IMR-90 (cell line): ENCODE measurements at regions not wholly inside any gene's neighbourhood (a gene's known extent, or its start where the extent isn't known, plus 50 kb on each side); places are given as distances from the start of the nearest gene placed in this dataset.

Experiments used
- ATAC-seq: fragments of 200-7000 bp; cut with Tn5 transposase; 2 replicates; pipeline ENCODE4 v1.9.1; 2020; ENCODE audit warnings: low read depth, mild to moderate bottlenecking, moderate library complexity
- BruUV-seq: library from RNA; stranded (reverse); fragments of 400-500 nt; replicated peaks from 2 replicates; lab custom pipeline; 2021; lab: Mats Ljungman, UMichigan
- CTCF ChIA-PET: fragments of 300-600 bp; formaldehyde crosslinking; extraction: SDS; loops from one replicate; lab custom pipeline; 2021; ENCODE audit warnings: antibody characterized with exemption; lab: Yijun Ruan, JAX
- POLR2A ChIA-PET: fragments of 300-600 bp; sonication (Branson Sonifier 250); formaldehyde crosslinking; loops from one replicate; lab custom pipeline; 2022; ENCODE audit warnings: antibody characterized with exemption; ENCODE audit not compliant: unreplicated experiment; lab: Charles Lee
- DNase-seq: peaks from one replicate; pipeline ENCODE4 v3.0.0; 2013
- H2AFZ ChIP-seq: replicated peaks from 2 replicates; pipeline ENCODE3; 2013; ENCODE audit warnings: low read length, mild to moderate bottlenecking; ENCODE audit not compliant: poor library complexity
- H2AK5ac ChIP-seq: 2 replicates; pipeline ENCODE4 v1.6.1; 2013; ENCODE audit warnings: low read depth, low read length, inconsistent platforms
- H2AK9ac ChIP-seq: replicated peaks from 2 replicates; pipeline ENCODE3; 2013; ENCODE audit warnings: mild to moderate bottlenecking, low read depth, low read length, moderate library complexity; ENCODE audit not compliant: poor library complexity
- H2BK120ac ChIP-seq: 2 replicates; pipeline ENCODE4 v1.6.1; 2013; ENCODE audit warnings: low read depth, low read length, inconsistent platforms
- H2BK15ac ChIP-seq: 3 replicates; pipeline ENCODE4 v1.6.1; 2013; ENCODE audit warnings: low read depth, low read length, inconsistent platforms
- H2BK20ac ChIP-seq: 2 replicates; pipeline ENCODE4 v1.6.1; 2013; ENCODE audit warnings: low read depth, mild to moderate bottlenecking, inconsistent platforms, low read length, moderate library complexity
- H2BK5ac ChIP-seq: 2 replicates; pipeline ENCODE4 v1.6.1; 2013; ENCODE audit warnings: mild to moderate bottlenecking, low read depth, low read length, inconsistent platforms; ENCODE audit not compliant: poor library complexity, severe bottlenecking
- H3K14ac ChIP-seq: replicated peaks from 2 replicates; pipeline ENCODE4 v1.6.1; 2013; ENCODE audit warnings: low read depth, low read length, inconsistent platforms
- H3K18ac ChIP-seq: 2 replicates; pipeline ENCODE4 v1.6.1; 2013; ENCODE audit warnings: low read depth, low read length, control low read depth
- H3K23ac ChIP-seq: 2 replicates; pipeline ENCODE4 v1.6.1; 2013; ENCODE audit warnings: low read depth, low read length, inconsistent platforms
- H3K27ac ChIP-seq: 2 replicates; pipeline ENCODE4 v1.5.1; 2013; ENCODE audit warnings: mild to moderate bottlenecking, control low read depth, low read length; ENCODE audit not compliant: insufficient read depth
- H3K27me3 ChIP-seq: 2 replicates; pipeline ENCODE4 v1.6.1; 2013; ENCODE audit warnings: low read length; ENCODE audit not compliant: control insufficient read depth, insufficient read depth
- H3K36me3 ChIP-seq: 2 replicates; pipeline ENCODE4 v1.6.1; 2013; ENCODE audit warnings: low read length, mixed read lengths; ENCODE audit not compliant: control insufficient read depth, insufficient read depth
- H3K4ac ChIP-seq: 2 replicates; pipeline ENCODE4 v1.6.1; 2013; ENCODE audit warnings: low read depth, low read length, inconsistent platforms
- H3K4me1 ChIP-seq: 2 replicates; pipeline ENCODE4 v1.6.1; 2013; ENCODE audit warnings: low read length, mixed read lengths; ENCODE audit not compliant: control insufficient read depth, insufficient read depth
- H3K4me2 ChIP-seq: 2 replicates; pipeline ENCODE4 v1.6.1; 2013; ENCODE audit warnings: low read depth, mild to moderate bottlenecking, control low read depth, low read length, moderate library complexity
- H3K4me3 ChIP-seq: 2 replicates; pipeline ENCODE4 v1.5.1; 2013; ENCODE audit warnings: low read depth, mild to moderate bottlenecking, control low read depth, low read length, moderate library complexity; ENCODE audit not compliant: insufficient read depth
- H3K56ac ChIP-seq: 2 replicates; pipeline ENCODE4 v1.6.1; 2013; ENCODE audit warnings: low read length, inconsistent platforms; ENCODE audit not compliant: insufficient read depth; ENCODE audit errors: extremely low read depth
- H3K79me1 ChIP-seq, 2 experiments: 2 replicates each; pipeline ENCODE4 v1.6.1; 2013; ENCODE audit warnings: low read length in 2 of 2, inconsistent platforms in 1 of 2, low read depth in 1 of 2
- H3K9ac ChIP-seq: 2 replicates; pipeline ENCODE4 v1.6.1; 2013; ENCODE audit warnings: low read depth, low read length, control low read depth
- H3K9me1 ChIP-seq: 2 replicates; pipeline ENCODE4 v1.6.1; 2013; ENCODE audit warnings: low read length, inconsistent platforms; ENCODE audit not compliant: insufficient read depth
- H3K9me3 ChIP-seq: 2 replicates; pipeline ENCODE4 v1.6.1; 2013; ENCODE audit warnings: low read length; ENCODE audit not compliant: control insufficient read depth, insufficient read depth
- H4K20me1 ChIP-seq: 2 replicates; pipeline ENCODE4 v1.6.1; 2013; ENCODE audit warnings: low read length, inconsistent platforms; ENCODE audit not compliant: insufficient read depth
- H4K5ac ChIP-seq: 2 replicates; pipeline ENCODE4 v1.6.1; 2013; ENCODE audit warnings: mild to moderate bottlenecking, low read depth, low read length, control low read depth
- H4K8ac ChIP-seq, 2 experiments: 2 replicates each; pipeline ENCODE4 v1.6.1; 2013; ENCODE audit warnings: low read depth in 2 of 2, low read length in 2 of 2, control low read depth in 1 of 2, inconsistent platforms in 1 of 2
- H4K91ac ChIP-seq: 2 replicates; pipeline ENCODE4 v1.6.1; 2013; ENCODE audit warnings: low read depth, low read length, inconsistent platforms; ENCODE audit not compliant: insufficient read depth
- BHLHE40 ChIP-seq: fragments of 150-350 bp; IDR thresholded peaks from 2 replicates; pipeline ENCODE4 v1.6.1; 2016; ENCODE audit warnings: mild to moderate bottlenecking, low read depth, low read length
- CEBPB ChIP-seq: IDR thresholded peaks from 2 replicates; pipeline ENCODE4 v1.6.1; 2012; ENCODE audit warnings: low read depth, low read length, improper control_type of control experiment
- CHD1 ChIP-seq: IDR thresholded peaks from 2 replicates; pipeline ENCODE4 v1.6.1; 2012; ENCODE audit warnings: low read depth, low read length, improper control_type of control experiment
- FOS ChIP-seq: fragments of 150-350 bp; IDR thresholded peaks from 2 replicates; pipeline ENCODE4 v1.6.1; 2016; ENCODE audit warnings: low read depth, low read length
- MAFK ChIP-seq: IDR thresholded peaks from 2 replicates; pipeline ENCODE4 v1.6.1; 2012; ENCODE audit warnings: low read depth, low read length, improper control_type of control experiment
- MAZ ChIP-seq: IDR thresholded peaks from 2 replicates; pipeline ENCODE4 v1.6.1; 2012; ENCODE audit warnings: low read depth, mild to moderate bottlenecking, low read length, improper control_type of control experiment, moderate library complexity, borderline replicate concordance
- MXI1 ChIP-seq: IDR thresholded peaks from 2 replicates; pipeline ENCODE4 v1.6.1; 2012; ENCODE audit warnings: low read depth, mild to moderate bottlenecking, low read length, moderate library complexity, borderline replicate concordance
- NFE2L2 ChIP-seq: fragments of 150-350 bp; IDR thresholded peaks from 2 replicates; pipeline ENCODE4 v1.6.1; 2016; ENCODE audit warnings: low read depth, mild to moderate bottlenecking, low read length
- POLR2A ChIP-seq: IDR thresholded peaks from 2 replicates; pipeline ENCODE4 v1.6.1; 2012; ENCODE audit warnings: mild to moderate bottlenecking, low read depth, low read length
- RAD21 ChIP-seq: IDR thresholded peaks from 2 replicates; pipeline ENCODE4 v1.6.1; 2012; ENCODE audit warnings: low read length, improper control_type of control experiment
- RCOR1 ChIP-seq: IDR thresholded peaks from 2 replicates; pipeline ENCODE4 v1.6.1; 2012; ENCODE audit warnings: mild to moderate bottlenecking, low read length, improper control_type of control experiment; ENCODE audit not compliant: insufficient replicate concordance
- RFX5 ChIP-seq: IDR thresholded peaks from 2 replicates; pipeline ENCODE4 v1.8.0; 2012; ENCODE audit warnings: low read depth, mild to moderate bottlenecking, low read length, moderate library complexity
- SMC3 ChIP-seq: fragments of 150-350 bp; IDR thresholded peaks from 2 replicates; pipeline ENCODE4 v1.6.1; 2016; ENCODE audit warnings: low read depth, mild to moderate bottlenecking, antibody characterized with exemption, low read length, moderate library complexity
- WGBS, 2 experiments: methylation state at CpG; one replicate each; pipeline versions ENCODE4 v1.1.5 to v1.1.7; 2013; ENCODE audit warnings: missing lambda C conversion rate in 2 of 2; ENCODE audit not compliant: insufficient read length in 1 of 2; ENCODE audit errors: extremely low coverage in 2 of 2; 5-methylcytosine and 5-hydroxymethylcytosine counted together
- dilution Hi-C: fragments of 300-500 bp; cut with HindIII; formaldehyde crosslinking; loops from one replicate; pipeline ENCODE4 v1.14.3; 2018; ENCODE audit warnings: low sequenced_read_pairs; ENCODE audit not compliant: unreplicated experiment
- in situ Hi-C: fragments of 300-500 bp; cut with MboI; formaldehyde crosslinking; loops from 3 replicates; pipeline ENCODE4 v1.14.3; 2019; ENCODE audit warnings: low sequenced_read_pairs, inconsistent platforms, mixed read lengths
- intact Hi-C: fragments of 100-400 bp; cut with micrococcal nuclease; formaldehyde crosslinking; loops from 2 replicates; pipeline ENCODE4 v1.10.0; 2022
- TF ChIP-seq, protein P1 (sequence below): fragments of 150-350 bp; IDR thresholded peaks from 2 replicates; pipeline ENCODE4 v1.6.1; 2016; ENCODE audit warnings: low read depth, mild to moderate bottlenecking, low read length, moderate library complexity, borderline replicate concordance
- TF ChIP-seq, protein P2 (sequence below): fragments of 150-350 bp; IDR thresholded peaks from 2 replicates; pipeline ENCODE4 v1.6.1; 2017; ENCODE audit warnings: mild to moderate bottlenecking, antibody characterized with exemption, low read length, low read depth
- TF ChIP-seq, protein P3 (sequence below): conservative IDR thresholded peaks from 2 replicates; pipeline ENCODE4 v1.5.1; 2012; ENCODE audit warnings: mild to moderate bottlenecking, low read depth, low read length, improper control_type of control experiment

DNA sequence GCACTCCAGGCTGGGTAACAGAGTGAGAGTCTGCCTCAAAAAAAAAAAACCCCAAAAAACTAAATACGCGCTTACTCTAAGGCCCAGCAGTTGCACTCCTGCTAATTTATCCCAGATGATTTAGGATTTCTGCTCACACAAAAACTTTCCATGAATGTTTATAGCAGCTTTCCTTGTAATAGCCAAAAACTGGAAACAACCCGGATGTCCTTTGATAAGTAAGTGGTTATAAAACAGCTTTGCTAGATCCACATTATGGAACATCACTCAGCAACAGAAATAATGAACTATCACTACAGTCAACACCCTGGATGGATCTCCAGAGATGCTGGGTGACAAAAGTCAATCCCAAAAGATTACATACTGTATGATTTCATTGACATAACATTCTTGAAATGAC, 220.4 kb upstream of the JARID2 start:
- H3K56ac ChIP-seq = no peak overlapping the region
- H3K9me1 ChIP-seq = 0 out of 2 replicates have a peak, but pooled peaks cover 3% of the 10 kb centered on the region
- POLR2A ChIA-PET = no interaction called here
- no peak overlapping the region for H3K9ac ChIP-seq
- H3K79me1 ChIP-seq = no peaks in the 10 kb centered on the region
- no peak for DNase-seq
- no TSS peak for BruUV-seq
- H3K23ac ChIP-seq = no peak overlapping the region
- no peak overlapping the region for H2BK20ac ChIP-seq
- dilution Hi-C loops (no loop called here), intact Hi-C loops (no loop called here), in situ Hi-C loops (no loop called here)
- H4K8ac ChIP-seq = no peak overlapping the region
- H3K4me2 ChIP-seq = no peak overlapping the region
- no peak overlapping the region for H2BK120ac ChIP-seq
- H3K9me3 ChIP-seq = no peaks in the 10 kb centered on the region
- H2AFZ ChIP-seq = no peak overlapping the region
- no peak overlapping the region for H3K4me3 ChIP-seq
- no peak overlapping the region for H2BK15ac ChIP-seq
- no peak overlapping the region for H2AK9ac ChIP-seq
- H3K27me3 ChIP-seq = no peaks in the 10 kb centered on the region
- H3K4me1 ChIP-seq = peaks cover 2% of the 10 kb centered on the region; the same call in 1 of the 2 replicates
- H4K20me1 ChIP-seq = no peaks in the 10 kb centered on the region
- no peak overlapping the region for H3K14ac ChIP-seq
- H2AK5ac ChIP-seq = no peak overlapping the region
- no peak for ATAC-seq
- CTCF ChIA-PET = no interaction called here
- H2BK5ac ChIP-seq = no peak overlapping the region
- H3K36me3 ChIP-seq = no peaks in the 10 kb centered on the region
- H4K5ac ChIP-seq = no peak overlapping the region
- WGBS, 2 experiments = no CpG with 5 or more reads among the region's 3 CpGs
- TF ChIP-seq CHD1 (no peak), SMC3 (no peak), RFX5 (no peak), MAZ (no peak), FOS (no peak), CEBPB (no peak), BHLHE40 (no peak), MXI1 (no peak), MAFK (no peak), POLR2A (no peak), RCOR1 (no peak), NFE2L2 (no peak), RAD21 (no peak)
- TF ChIP-seq, protein P1, sequence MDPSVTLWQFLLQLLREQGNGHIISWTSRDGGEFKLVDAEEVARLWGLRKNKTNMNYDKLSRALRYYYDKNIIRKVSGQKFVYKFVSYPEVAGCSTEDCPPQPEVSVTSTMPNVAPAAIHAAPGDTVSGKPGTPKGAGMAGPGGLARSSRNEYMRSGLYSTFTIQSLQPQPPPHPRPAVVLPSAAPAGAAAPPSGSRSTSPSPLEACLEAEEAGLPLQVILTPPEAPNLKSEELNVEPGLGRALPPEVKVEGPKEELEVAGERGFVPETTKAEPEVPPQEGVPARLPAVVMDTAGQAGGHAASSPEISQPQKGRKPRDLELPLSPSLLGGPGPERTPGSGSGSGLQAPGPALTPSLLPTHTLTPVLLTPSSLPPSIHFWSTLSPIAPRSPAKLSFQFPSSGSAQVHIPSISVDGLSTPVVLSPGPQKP = no peak
- TF ChIP-seq, protein P2, sequence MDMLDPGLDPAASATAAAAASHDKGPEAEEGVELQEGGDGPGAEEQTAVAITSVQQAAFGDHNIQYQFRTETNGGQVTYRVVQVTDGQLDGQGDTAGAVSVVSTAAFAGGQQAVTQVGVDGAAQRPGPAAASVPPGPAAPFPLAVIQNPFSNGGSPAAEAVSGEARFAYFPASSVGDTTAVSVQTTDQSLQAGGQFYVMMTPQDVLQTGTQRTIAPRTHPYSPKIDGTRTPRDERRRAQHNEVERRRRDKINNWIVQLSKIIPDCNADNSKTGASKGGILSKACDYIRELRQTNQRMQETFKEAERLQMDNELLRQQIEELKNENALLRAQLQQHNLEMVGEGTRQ = no peak
- TF ChIP-seq, protein P3, sequence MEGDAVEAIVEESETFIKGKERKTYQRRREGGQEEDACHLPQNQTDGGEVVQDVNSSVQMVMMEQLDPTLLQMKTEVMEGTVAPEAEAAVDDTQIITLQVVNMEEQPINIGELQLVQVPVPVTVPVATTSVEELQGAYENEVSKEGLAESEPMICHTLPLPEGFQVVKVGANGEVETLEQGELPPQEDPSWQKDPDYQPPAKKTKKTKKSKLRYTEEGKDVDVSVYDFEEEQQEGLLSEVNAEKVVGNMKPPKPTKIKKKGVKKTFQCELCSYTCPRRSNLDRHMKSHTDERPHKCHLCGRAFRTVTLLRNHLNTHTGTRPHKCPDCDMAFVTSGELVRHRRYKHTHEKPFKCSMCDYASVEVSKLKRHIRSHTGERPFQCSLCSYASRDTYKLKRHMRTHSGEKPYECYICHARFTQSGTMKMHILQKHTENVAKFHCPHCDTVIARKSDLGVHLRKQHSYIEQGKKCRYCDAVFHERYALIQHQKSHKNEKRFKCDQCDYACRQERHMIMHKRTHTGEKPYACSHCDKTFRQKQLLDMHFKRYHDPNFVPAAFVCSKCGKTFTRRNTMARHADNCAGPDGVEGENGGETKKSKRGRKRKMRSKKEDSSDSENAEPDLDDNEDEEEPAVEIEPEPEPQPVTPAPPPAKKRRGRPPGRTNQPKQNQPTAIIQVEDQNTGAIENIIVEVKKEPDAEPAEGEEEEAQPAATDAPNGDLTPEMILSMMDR = no peak
- no peak overlapping the region for H3K18ac ChIP-seq
- H3K27ac ChIP-seq = no peak overlapping the region
- H4K91ac ChIP-seq = no peak overlapping the region
- no peak overlapping the region for H3K4ac ChIP-seq
